NT2/D1 (cell line): ENCODE measurements at regions not wholly inside any gene's neighbourhood (a gene's known extent, or its start where the extent isn't known, plus 50 kb on each side); places are given as distances from the start of the nearest gene placed in this dataset.

Experiments used
- SUZ12 ChIP-seq: IDR thresholded peaks from 2 replicates; pipeline ENCODE4 v1.6.1; 2011; ENCODE audit not compliant: insufficient read length, insufficient read depth; ENCODE audit errors: extremely low read depth
- YY1 ChIP-seq: IDR thresholded peaks from 2 replicates; pipeline ENCODE4 v1.6.1; 2011; ENCODE audit not compliant: insufficient read length, insufficient read depth
- ZNF274 ChIP-seq: IDR thresholded peaks from 2 replicates; pipeline ENCODE4 v1.6.1; 2011; ENCODE audit warnings: mild to moderate bottlenecking, low read depth, low read length

- no peak for TF ChIP-seq YY1
- no peak for TF ChIP-seq ZNF274
- TF ChIP-seq SUZ12: no peak
Observed at GRCh38 chr12:23455283-23455682, 494.2 kb downstream of the SOX5 start.
